SH-SY5Y (cell line): ENCODE measurements at regions not wholly inside any gene's neighbourhood (a gene's known extent, or its start where the extent isn't known, plus 50 kb on each side); places are given as distances from the start of the nearest gene placed in this dataset.

Experiments used
- GATA2 ChIP-seq: IDR thresholded peaks from 2 replicates; pipeline ENCODE4 v1.6.1; 2011; ENCODE audit warnings: mild to moderate bottlenecking, low read depth, low read length
- GATA3 ChIP-seq: IDR thresholded peaks from 2 replicates; pipeline ENCODE4 v1.6.1; 2011; ENCODE audit warnings: low read depth, mild to moderate bottlenecking, low read length, moderate library complexity

- TF ChIP-seq GATA3 (no peak), GATA2 (no peak)
Observed at GRCh38 chr2:120401275-120402066, 55.5 kb downstream of the INHBB start.

GRCh38 chr2:120402067-120402433, 56.1 kb downstream of the INHBB start:
- TF ChIP-seq GATA3 (no peak), GATA2 (no peak)

GRCh38 chr2:120402508-120402907, 56.6 kb downstream of the INHBB start:
- TF ChIP-seq GATA3 (no peak), GATA2 (no peak)

- TF ChIP-seq GATA2 (no peak), GATA3 (no peak)
Observed at GRCh38 chr2:120403261-120403660, 57.3 kb downstream of the INHBB start.

GRCh38 chr2:120403676-120404075, 57.7 kb downstream of the INHBB start:
- TF ChIP-seq GATA2: no peak
- TF ChIP-seq GATA3: no peak

GRCh38 chr2:120404274-120404673, 58.3 kb downstream of the INHBB start:
- no peak for TF ChIP-seq GATA2
- TF ChIP-seq GATA3: no peak

- TF ChIP-seq GATA2 (no peak), GATA3 (no peak)
Observed at GRCh38 chr2:120404941-120405758, 59.2 kb downstream of the INHBB start.

- no peak for TF ChIP-seq GATA3
- no peak for TF ChIP-seq GATA2
Observed at GRCh38 chr2:120405759-120406099, 59.8 kb downstream of the INHBB start.

- TF ChIP-seq GATA2: no peak
- TF ChIP-seq GATA3: no peak
Observed at GRCh38 chr2:120406566-120406965, 60.6 kb downstream of the INHBB start.

GRCh38 chr2:120410487-120410886, 64.6 kb downstream of the INHBB start:
- TF ChIP-seq GATA3 (no peak), GATA2 (no peak)

- TF ChIP-seq GATA3: no peak
- TF ChIP-seq GATA2: no peak
Observed at GRCh38 chr2:120415060-120415459, 69.1 kb downstream of the INHBB start.

GRCh38 chr2:120415728-120416509, 70.0 kb downstream of the INHBB start:
- no peak for TF ChIP-seq GATA3
- TF ChIP-seq GATA2: no peak

- TF ChIP-seq GATA3 (no peak), GATA2 (no peak)
Observed at GRCh38 chr2:120418174-120418787, 72.3 kb downstream of the INHBB start.

GRCh38 chr2:120419073-120419472, 73.1 kb downstream of the INHBB start:
- TF ChIP-seq GATA3 (no peak), GATA2 (no peak)

GRCh38 chr2:120419955-120420354, 74.0 kb downstream of the INHBB start:
- no peak for TF ChIP-seq GATA3
- TF ChIP-seq GATA2: no peak

- no peak for TF ChIP-seq GATA3
- no peak for TF ChIP-seq GATA2
Observed at GRCh38 chr2:120421126-120421829, 75.3 kb downstream of the INHBB start.
